ENCODE measurements at regions not wholly inside any gene's neighbourhood (a gene's known extent, or its start where the extent isn't known, plus 50 kb on each side); places are given as distances from the start of the nearest gene placed in this dataset.

GRCh38 chr12:126855768-126856167 lies 1411.2 kb upstream of the TMEM132C start:
- TF ChIP-seq CTCF (IDR thresholded peaks at IDR 0.05; ENCODE audit: control extremely low read depth, extremely low read depth): no peak
- Histone ChIP-seq H3K27ac (ENCODE audit: low read depth in 1 of 2, low read length in 1 of 2) (no peak overlapping the region), H3K27me3 (ENCODE audit: control insufficient read depth in 3 of 3, insufficient read depth in 3 of 3, low read length in 2 of 3) (no peaks in the 10 kb centered on the region), H3K9ac (ENCODE audit: insufficient read depth in 1 of 2, low read length in 2 of 2) (no peak overlapping the region), H3K36me3 (ENCODE audit: control insufficient read depth in 4 of 4, insufficient read depth in 4 of 4, low read length in 4 of 4) (no peaks in the 10 kb centered on the region), H3K4me3 (no peak overlapping the region), H3K4me1 (ENCODE audit: control insufficient read depth in 5 of 5, insufficient read depth in 5 of 5, low read length in 5 of 5) (no peaks in the 10 kb centered on the region), H3K9me3 (ENCODE audit: control insufficient read depth in 4 of 4, insufficient read depth in 3 of 4, low read length in 3 of 4) (no peaks in the 10 kb centered on the region)
- ATAC-seq (ENCODE audit: insufficient read depth, low FRiP score): no peak
- no peak for DNase-seq

GRCh38 chr12:126856958-126857357 lies 1410.0 kb upstream of the TMEM132C start:
- Histone ChIP-seq H3K36me3 (ENCODE audit: control insufficient read depth in 4 of 4, insufficient read depth in 4 of 4, low read length in 4 of 4) (no peaks in the 10 kb centered on the region), H3K9ac (ENCODE audit: insufficient read depth in 1 of 2, low read length in 2 of 2) (no peak overlapping the region), H3K27me3 (ENCODE audit: control insufficient read depth in 3 of 3, insufficient read depth in 3 of 3, low read length in 2 of 3) (no peaks in the 10 kb centered on the region), H3K9me3 (ENCODE audit: control insufficient read depth in 4 of 4, insufficient read depth in 3 of 4, low read length in 3 of 4) (no peaks in the 10 kb centered on the region), H3K4me1 (ENCODE audit: control insufficient read depth in 5 of 5, insufficient read depth in 5 of 5, low read length in 5 of 5) (no peaks in the 10 kb centered on the region), H3K27ac (ENCODE audit: low read depth in 1 of 2, low read length in 1 of 2) (no peak overlapping the region), H3K4me3 (no peak overlapping the region)
- ATAC-seq (ENCODE audit: insufficient read depth, low FRiP score): no peak
- 88 to 93% methylated on average over 2 of the region's 2 CpGs for WGBS, 2 donors
- no peak for TF ChIP-seq CTCF (IDR thresholded peaks at IDR 0.05; ENCODE audit: control extremely low read depth, extremely low read depth)
- no peak for DNase-seq

GRCh38 chr12:126858560-126858959 lies 1408.4 kb upstream of the TMEM132C start:
- H3K4me1 ChIP-seq (ENCODE audit: control insufficient read depth in 5 of 5, insufficient read depth in 5 of 5, low read length in 5 of 5): no peaks in the 10 kb centered on the region
- H3K36me3 ChIP-seq (ENCODE audit: control insufficient read depth in 4 of 4, insufficient read depth in 4 of 4, low read length in 4 of 4): no peaks in the 10 kb centered on the region
- no peak overlapping the region for H3K4me3 ChIP-seq
- whole genome bisulfite sequencing, 2 donors: 73 to 80% methylated on average over 3 of the region's 3 CpGs
- H3K9me3 ChIP-seq (ENCODE audit: control insufficient read depth in 4 of 4, insufficient read depth in 3 of 4, low read length in 3 of 4): no peaks in the 10 kb centered on the region
- no peaks in the 10 kb centered on the region for H3K27me3 ChIP-seq (ENCODE audit: control insufficient read depth in 3 of 3, insufficient read depth in 3 of 3, low read length in 2 of 3)
- H3K9ac ChIP-seq (ENCODE audit: insufficient read depth in 1 of 2, low read length in 2 of 2): no peak overlapping the region
- no peak overlapping the region for H3K27ac ChIP-seq (ENCODE audit: low read depth in 1 of 2, low read length in 1 of 2)
- TF ChIP-seq CTCF (IDR thresholded peaks at IDR 0.05; ENCODE audit: control extremely low read depth, extremely low read depth): no peak
- no peak for DNase-seq
- no peak for ATAC-seq (ENCODE audit: insufficient read depth, low FRiP score)

GRCh38 chr12:126860210-126860609 lies 1406.8 kb upstream of the TMEM132C start:
- Histone ChIP-seq H3K36me3 (ENCODE audit: control insufficient read depth in 4 of 4, insufficient read depth in 4 of 4, low read length in 4 of 4) (no peaks in the 10 kb centered on the region), H3K4me1 (ENCODE audit: control insufficient read depth in 5 of 5, insufficient read depth in 5 of 5, low read length in 5 of 5) (no peaks in the 10 kb centered on the region), H3K4me3 (no peak overlapping the region), H3K27me3 (ENCODE audit: control insufficient read depth in 3 of 3, insufficient read depth in 3 of 3, low read length in 2 of 3) (no peaks in the 10 kb centered on the region), H3K9ac (ENCODE audit: insufficient read depth in 1 of 2, low read length in 2 of 2) (no peak overlapping the region), H3K27ac (ENCODE audit: low read depth in 1 of 2, low read length in 1 of 2) (no peak overlapping the region), H3K9me3 (ENCODE audit: control insufficient read depth in 4 of 4, insufficient read depth in 3 of 4, low read length in 3 of 4) (no peaks in the 10 kb centered on the region)
- DNase-seq: no peak
- no peak for TF ChIP-seq CTCF (IDR thresholded peaks at IDR 0.05; ENCODE audit: control extremely low read depth, extremely low read depth)
- no peak for ATAC-seq (ENCODE audit: insufficient read depth, low FRiP score)
- 72 to 75% methylated on average over 1 of the region's 1 CpG for WGBS, 2 donors
